Activated CD8-positive, alpha-beta memory T cell treated with anti-CD3 and anti-CD28 coated beads, Interleukin-2, amount 50 U/mL, for 4 hours (primary cell): ENCODE measurements at regions not wholly inside any gene's neighbourhood (a gene's known extent, or its start where the extent isn't known, plus 50 kb on each side); places are given as distances from the start of the nearest gene placed in this dataset.
A peak's percentile ranks its signal among the peaks of the same experiment; 100 is the strongest.
"Not testable (repeated sequence)": the region's sequence is repeated elsewhere in the genome, so short reads cannot be mapped to it uniquely, and the experiment has no call there.

Experiments
- DNase-seq: peaks from one replicate; pipeline ENCODE4 v3.0.0-alpha.2; 2020

- peak; percentile 57 for DNase-seq
Measured at GRCh38 chr2:113551637-113552318, 53.3 kb downstream of the FOXD4L1 start.

GRCh38 chr2:113559820-113560219 lies 61.4 kb downstream of the FOXD4L1 start:
- DNase-seq = not testable (repeated sequence)

- not testable (repeated sequence) for DNase-seq
Measured at GRCh38 chr2:113562662-113563061, 64.2 kb downstream of the FOXD4L1 start.

GRCh38 chr2:113566674-113567480 lies 60.2 kb upstream of the RABL2A start:
- not testable (repeated sequence) for DNase-seq

GRCh38 chr2:113567481-113567849 lies 59.6 kb upstream of the RABL2A start:
- not testable (repeated sequence) for DNase-seq

GRCh38 chr2:113568231-113568630 lies 58.8 kb upstream of the RABL2A start:
- not testable (repeated sequence) for DNase-seq

- not testable (repeated sequence) for DNase-seq
Measured at GRCh38 chr2:113570082-113570481, 57.0 kb upstream of the RABL2A start.

- not testable (repeated sequence) for DNase-seq
Measured at GRCh38 chr2:113570509-113571009, 56.5 kb upstream of the RABL2A start.

GRCh38 chr2:113571482-113572068 lies 55.5 kb upstream of the RABL2A start:
- DNase-seq = not testable (repeated sequence)

- DNase-seq = not testable (repeated sequence)
Measured at GRCh38 chr2:113575721-113576120, 51.3 kb upstream of the RABL2A start.

- not testable (repeated sequence) for DNase-seq
Measured at GRCh38 chr2:113576353-113576752, 50.7 kb upstream of the RABL2A start.
